HG03095 (cell line): ENCODE measurements at regions not wholly inside any gene's neighbourhood (a gene's known extent, or its start where the extent isn't known, plus 50 kb on each side); places are given as distances from the start of the nearest gene placed in this dataset.

Source experiments
- ATAC-seq: cut with Tn5 transposase; IDR thresholded peaks from one replicate; pipeline ENCODE4 v1.9.1; 2021; ENCODE audit warnings: moderate library complexity; ENCODE audit not compliant: unreplicated experiment

DNA sequence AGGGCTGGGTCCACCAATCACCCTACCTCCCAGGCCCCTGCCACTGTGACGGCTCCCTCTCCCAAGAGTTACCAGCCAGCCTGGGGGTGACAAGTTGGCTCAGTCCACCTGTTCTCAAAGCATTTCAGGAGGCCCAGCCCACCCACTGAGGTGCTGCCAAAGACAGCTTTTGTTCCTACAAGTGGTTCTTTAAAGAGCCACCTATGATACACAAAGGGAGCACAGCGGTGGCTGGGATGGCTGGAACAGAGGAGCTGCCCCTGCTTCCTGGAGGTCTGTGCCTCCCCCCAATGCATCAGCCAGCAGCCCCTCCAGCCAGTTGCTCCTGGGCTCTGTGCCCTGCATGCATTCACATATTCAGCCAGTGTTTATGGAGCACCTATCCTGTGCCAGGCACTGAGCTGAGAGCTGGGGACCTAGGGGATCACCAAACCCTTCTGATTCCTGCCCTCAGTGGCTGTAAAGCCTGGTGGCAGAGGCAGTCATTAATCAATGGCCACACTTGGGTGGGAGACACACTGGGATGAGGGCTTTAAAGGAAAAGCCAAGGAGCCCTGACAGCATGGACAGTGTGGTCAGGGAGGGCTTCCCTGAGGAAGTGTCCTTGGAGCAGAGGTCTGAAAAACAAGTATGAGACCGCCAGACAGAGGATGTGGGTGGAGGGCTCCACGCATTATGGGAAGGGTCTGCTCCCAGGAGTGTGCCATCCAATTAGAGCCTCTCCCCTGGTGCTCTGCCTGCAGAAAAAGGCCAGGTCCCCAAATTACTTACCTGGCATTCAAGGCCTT, 107.1 kb upstream of the LINGO1 start:
- no peak for ATAC-seq

DNA sequence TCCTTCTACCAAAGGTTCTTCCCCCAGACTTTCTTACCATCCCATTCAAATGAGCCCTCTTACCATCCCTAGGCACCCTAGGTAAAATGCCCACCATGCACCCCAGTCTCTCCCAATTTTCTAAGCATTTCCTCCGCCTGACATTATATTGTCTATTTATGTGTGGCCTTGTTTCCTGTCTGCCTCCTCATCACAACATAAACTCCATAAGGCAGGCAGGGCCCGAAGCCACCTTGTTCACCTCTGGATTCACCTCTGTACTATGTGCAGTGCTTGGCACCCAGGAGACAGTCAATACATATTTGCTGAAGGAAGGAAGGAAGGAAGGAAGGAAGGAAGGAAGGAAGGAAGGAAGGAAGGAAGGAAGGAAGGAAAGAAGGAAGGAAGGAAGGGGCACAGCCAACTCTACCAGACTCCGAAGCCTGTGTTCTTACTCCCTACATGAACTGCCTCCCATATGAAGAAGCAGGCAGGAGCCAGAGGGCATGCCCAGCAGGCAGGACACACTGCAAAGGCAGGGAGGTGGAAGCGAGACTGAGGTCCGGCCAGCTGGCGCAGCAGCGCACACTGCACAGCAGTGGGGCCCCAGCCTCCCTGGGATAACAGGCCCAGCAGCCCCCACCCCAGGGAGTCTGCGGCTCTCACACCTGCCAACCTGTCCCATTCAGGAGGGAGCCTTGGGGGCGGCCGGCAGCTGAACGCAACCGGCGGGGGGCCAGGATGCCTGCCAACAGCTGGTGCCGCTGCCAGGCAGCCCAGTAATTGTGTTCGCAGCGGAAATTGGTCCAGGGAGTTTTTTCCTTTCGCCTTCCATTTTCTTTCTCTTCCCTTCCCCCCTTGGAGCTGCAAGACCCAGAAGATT, 106.0 kb upstream of the LINGO1 start:
- no peak for ATAC-seq

DNA sequence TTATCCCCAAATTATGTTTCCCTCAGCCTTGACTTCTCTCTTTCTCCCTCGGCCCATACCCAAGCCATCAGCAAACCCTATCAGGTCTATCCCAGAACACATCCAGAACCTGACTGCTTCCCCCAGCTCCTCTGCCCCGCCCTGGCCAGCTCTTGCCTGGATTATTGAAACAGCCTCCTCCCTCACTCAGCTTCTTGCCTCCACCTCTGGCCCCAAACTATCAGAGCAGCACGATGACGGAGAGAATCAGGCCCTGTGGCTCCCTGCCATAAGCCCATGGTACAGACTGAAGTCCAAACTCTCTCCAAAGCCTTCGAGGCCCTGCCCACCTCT, 105.3 kb upstream of the LINGO1 start:
- no peak for ATAC-seq

DNA sequence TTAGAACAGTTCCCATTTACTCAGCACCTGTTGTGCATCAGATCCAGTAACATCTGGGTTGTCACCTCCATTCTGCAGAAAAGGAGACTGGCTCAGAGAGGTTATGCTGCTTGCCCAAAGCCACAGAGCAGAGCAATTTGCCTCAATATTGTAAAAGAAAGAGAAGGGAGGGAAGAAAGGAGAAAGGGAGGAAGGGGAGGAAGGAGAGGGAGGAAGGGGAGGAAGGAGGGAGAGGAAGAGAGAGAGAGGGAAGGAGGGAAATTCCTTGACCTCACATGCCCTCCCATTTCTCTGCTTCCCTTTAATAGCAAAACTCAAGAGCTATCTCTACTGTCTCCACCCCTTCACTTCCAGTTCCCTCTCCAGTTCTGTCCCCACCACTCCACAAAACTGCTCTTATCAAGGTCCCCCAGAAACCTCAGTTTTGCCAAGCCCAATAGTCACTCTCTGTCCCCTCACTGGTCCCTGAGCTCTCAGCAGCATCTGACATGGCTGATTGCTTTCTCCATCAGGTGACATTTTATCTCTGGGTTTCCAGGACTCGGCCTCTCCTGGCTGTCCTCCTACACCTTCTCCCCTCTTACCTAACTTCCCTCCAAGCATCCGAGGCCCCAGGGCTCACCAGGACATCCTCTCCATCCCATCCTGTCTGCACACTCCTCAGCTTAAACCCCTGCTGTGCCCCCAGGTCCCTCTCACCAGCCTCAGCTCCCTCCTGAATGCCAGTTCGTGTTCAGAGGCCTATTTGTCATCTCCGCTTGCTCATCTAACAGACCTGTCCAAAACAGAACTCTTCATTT, 104.7 kb upstream of the LINGO1 start:
- ATAC-seq = no peak

GRCh38 chr15:77734306-77734705, 101.6 kb upstream of the LINGO1 start:
- no peak for ATAC-seq

DNA sequence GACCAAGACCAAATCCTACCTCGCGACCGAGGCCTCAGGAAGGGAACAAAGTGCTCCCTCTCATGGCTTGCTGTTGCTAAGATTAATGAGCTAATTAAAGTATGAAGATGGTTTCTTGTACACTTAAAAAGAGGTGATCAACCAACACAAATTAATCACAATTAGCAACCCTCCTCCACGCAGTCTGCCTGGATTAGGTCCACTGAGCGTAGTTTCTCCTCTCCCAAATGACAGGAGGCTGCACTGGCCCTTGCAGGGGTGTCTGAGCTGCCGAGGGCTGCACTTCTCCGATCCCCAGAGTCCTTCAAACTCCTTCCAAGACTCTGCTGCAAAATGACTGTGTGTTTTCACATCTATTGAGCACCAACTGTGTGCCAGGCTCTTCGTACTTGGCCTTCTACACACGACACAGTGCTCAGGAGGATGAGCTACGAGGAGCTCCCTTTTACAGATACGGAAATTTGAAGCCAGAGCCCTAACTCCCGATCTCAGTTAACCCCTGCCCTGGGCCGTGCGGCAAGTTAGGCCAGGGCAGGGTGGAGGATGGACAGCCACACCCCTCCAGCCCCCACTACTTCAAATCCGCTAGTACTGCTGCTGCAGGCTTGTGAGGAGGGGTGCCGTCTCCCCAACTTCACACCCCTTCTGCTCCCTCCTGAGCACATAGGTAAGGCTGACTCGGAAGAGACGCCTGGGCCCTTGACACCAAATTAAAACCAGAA, 101.0 kb upstream of the LINGO1 start:
- ATAC-seq = no peak

- ATAC-seq = no peak
These were observed 100.0 kb upstream of the LINGO1 start for GRCh38 chr15:77732514-77733335.

DNA sequence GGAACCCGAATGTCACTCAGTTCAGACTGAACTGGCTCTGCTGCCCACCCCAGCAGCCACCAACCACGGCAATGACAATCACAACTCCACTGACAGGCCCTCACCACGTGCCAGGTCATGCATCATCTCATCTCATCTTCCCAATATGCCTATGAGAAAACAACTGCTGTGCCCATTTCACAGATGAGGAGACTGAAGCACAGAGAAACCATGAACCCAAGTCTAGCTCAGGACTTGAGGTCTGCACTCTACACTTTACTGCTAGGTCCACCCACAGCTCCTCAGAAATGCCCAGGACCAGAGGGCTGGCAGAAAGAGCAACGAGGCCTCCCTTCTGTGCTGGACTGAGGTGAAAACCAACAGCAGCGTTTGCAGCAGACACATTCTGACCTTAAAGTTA, 99.2 kb upstream of the LINGO1 start:
- ATAC-seq = no peak

DNA sequence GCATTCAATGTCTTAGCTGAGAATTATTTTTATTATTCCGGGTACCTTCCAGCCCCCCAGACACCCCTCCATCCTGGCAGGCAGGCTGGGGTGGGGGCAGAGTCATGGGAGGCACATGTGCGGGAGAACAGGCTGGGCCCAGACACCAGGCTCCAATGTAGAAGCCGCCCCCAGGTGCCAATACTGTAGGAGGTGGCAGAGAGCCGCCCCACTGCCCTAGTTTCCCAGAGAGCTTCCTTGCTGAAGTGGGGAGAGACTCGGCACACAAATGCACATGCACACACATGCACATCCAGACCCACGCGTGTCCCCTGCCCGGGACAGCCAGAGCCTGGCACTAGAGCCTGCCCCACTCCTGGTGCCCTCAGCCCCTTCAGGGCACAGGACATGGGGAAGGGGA, 98.4 kb upstream of the LINGO1 start:
- ATAC-seq = no peak

DNA sequence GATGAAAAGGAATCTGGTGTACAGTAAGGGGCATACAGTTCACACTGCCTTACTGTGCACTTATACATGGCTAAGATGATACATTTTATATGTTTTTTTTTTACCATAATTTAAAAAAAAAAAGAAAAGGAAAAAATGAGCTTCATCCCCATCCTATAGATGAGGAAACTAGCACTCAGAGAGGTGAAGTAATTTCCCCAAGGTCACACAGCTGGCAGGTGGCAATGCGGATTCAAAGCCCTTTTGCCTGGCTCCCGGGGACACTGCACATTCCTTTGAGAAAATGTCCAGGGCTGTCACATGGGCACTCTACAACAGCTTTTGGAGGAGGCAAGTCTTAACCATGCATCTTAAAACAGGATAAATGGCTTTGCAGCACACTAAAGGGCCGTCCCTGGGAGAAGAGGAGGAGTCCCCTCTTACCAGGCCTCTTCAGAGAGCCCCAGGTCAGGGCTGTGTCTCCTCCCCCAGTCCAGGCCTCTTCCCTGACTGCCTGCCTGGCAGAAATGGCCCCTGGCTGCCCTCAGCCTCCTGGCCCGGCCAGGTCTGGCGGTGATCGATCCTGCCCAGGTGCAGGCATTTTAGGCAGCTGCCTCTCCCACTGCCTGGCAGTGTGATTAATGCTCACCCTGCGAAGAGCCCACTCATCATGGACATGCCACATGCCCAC, 95.1 kb upstream of the LINGO1 start:
- no peak for ATAC-seq

- ATAC-seq = no peak
These were observed 92.0 kb upstream of the LINGO1 start for GRCh38 chr15:77724715-77725114.

DNA sequence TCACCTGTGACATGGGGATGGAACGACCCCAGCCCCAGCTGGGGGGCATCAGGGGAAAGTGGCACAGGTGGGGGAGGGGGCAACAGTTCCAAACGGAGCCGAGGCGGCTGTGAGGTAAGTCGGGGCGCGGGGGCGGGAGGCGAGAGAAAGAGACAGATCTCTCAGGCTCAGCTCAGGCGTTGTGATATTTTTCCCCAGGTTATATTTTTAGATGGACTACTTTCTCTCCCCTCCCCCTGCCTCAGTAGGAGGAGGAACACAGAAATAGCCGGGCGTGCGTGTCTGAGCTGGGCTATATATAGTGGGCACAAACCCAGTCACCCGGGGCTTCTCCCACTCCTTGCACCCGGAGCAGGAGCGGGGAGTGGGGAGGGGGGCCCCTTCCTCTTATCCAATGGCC, 91.0 kb upstream of the LINGO1 start:
- no peak for ATAC-seq

DNA sequence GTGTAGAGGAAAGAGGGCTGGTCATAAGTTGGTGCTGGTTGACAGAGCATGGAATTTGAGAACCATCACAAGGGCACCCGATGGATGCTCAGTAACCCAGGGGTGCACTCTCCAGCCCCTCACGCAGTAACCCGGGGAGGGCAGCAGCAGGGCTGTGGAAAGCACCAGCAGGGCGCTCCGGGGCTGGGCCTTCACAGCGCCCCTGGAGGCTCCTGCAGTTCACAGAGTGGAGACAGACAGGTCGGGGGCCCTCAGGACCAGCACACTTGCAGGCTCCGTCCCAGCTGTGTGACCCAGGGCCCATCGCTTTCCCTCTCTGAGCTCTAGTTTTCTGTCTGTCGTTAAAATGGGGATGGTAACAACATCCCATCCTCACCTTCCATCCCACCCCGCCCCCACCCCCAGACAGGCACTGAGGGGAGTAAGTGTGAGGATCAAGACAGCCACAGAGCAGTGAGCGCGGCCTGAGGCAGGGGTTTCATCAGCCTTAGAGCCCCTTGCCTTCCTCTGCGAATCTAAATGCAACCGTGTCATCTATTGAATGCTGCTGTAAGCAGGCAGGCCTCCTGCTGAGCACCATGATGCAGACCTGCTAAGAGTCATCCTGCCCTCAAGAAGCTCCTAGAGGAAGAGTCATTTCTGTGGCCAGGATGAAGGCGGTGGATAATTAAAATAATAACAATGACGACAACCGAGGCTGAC, 90.2 kb upstream of the LINGO1 start:
- no peak for ATAC-seq

DNA sequence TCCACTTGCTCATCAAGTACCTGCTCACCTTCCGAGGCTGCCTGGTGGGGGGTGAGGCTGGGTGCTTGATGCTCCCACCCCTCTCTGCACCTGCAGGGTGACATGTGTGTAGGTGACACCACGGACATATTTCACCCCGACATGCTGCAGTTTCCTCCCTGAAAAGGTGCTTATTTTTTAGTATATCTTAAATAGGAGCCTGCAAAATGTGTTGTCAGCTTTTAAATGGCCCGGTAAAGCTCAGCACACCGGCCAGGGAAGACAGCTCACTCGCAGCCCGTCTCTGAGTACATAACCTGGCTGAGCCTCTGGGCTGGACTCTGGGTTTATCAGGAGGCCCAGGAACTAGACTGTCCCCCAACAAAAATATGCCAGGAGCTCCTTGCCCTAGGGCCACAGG, 89.3 kb upstream of the LINGO1 start:
- ATAC-seq = no peak

DNA sequence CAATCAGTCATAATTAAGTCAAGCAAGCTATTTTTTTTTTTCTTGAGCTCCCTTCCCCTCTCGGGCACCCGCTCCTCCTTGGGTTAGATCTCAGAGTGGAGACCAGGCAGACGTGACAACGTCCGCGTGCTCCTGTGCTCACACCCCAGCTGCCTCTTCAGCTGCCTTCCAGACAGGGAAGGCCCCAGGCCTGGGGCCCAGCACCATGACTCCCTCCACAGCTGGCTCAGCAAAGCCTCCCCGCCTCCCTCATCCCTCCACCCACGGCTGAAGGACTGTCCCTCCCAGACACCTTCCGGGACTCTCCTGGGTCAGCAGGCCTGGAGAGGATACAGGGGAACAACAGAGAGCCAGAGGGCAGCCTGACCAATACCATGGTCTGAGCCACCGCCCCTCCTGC, 87.9 kb upstream of the LINGO1 start:
- ATAC-seq = no peak

DNA sequence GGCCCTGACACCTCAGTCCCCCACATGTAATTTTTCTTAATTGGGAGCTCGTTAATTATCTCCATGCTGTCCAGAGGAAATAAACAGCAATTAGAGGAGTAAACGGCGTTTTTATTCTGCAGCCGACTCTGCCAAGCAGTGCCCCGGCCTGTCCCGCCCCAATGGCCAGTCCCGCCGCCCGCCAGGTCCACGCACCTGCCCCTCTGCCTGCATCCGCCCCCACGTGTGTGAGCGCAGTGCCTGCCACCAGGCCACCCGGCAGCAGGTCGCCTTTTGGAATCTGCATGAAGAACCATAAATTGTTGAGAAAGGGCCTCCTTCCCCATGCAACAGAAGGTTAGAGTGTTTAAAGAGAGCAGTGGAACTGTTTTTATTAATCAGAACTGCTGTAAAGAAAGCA, 87.5 kb upstream of the LINGO1 start:
- no peak for ATAC-seq

GRCh38 chr15:77719450-77719849, 86.7 kb upstream of the LINGO1 start:
- no peak for ATAC-seq

GRCh38 chr15:77717333-77717990, 84.8 kb upstream of the LINGO1 start:
- ATAC-seq = no peak
